ENCODE measurements at regions not wholly inside any gene's neighbourhood (a gene's known extent, or its start where the extent isn't known, plus 50 kb on each side); places are given as distances from the start of the nearest gene placed in this dataset.

DNA sequence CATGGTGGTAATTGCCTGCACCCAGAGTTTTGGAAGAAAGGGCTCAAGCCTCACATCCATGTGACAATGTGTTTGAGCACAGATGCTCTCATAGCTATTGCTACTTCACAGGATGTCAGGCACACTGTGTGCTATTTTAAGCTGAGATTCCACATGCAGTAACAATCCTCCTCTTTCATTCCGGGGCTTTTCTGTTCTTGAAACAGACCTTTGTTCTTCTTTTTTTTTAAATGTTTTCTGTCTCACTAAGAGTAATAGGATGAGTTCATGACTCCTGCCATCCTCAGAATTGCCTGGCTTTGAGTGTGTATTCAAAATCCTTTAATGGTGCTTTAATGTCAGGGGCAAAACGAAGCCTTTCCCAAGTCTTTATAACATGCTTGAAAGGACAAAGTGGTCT, 198.9 kb downstream of the ABCC12 start:
- no peak overlapping the region for H3K4me3 ChIP-seq (ENCODE audit: insufficient read length, low read depth)
- H3K27me3 ChIP-seq (ENCODE audit: insufficient read depth, insufficient read length) = no peaks in the 10 kb centered on the region
- no peak for TF ChIP-seq SUZ12 (IDR thresholded peaks at IDR 0.05; ENCODE audit: extremely low read depth, insufficient read depth, insufficient read length)
- TF ChIP-seq YY1 (IDR thresholded peaks at IDR 0.05; ENCODE audit: insufficient read depth, insufficient read length) = no peak
- no peak for TF ChIP-seq ZNF274 (IDR thresholded peaks at IDR 0.05; ENCODE audit: low read depth, low read length)
- DNase-seq (ENCODE audit: low read depth, low spot score) = no peak
- no peak overlapping the region for H3K9ac ChIP-seq (ENCODE audit: insufficient read length, low read depth)
- H3K36me3 ChIP-seq (ENCODE audit: insufficient read depth, insufficient read length, low read length) = no peaks in the 10 kb centered on the region
- H3K4me1 ChIP-seq (ENCODE audit: insufficient read depth, insufficient read length) = no peaks in the 10 kb centered on the region
- no peaks in the 10 kb centered on the region for H3K9me3 ChIP-seq (ENCODE audit: insufficient read depth, low read length)

- Histone ChIP-seq H3K36me3 (ENCODE audit: insufficient read depth, insufficient read length, low read length) (no peaks in the 10 kb centered on the region), H3K4me1 (ENCODE audit: insufficient read depth, insufficient read length) (no peaks in the 10 kb centered on the region), H3K9me3 (ENCODE audit: insufficient read depth, low read length) (no peaks in the 10 kb centered on the region), H3K27me3 (ENCODE audit: insufficient read depth, insufficient read length) (no peaks in the 10 kb centered on the region), H3K9ac (ENCODE audit: insufficient read length, low read depth) (no peak overlapping the region), H3K4me3 (ENCODE audit: insufficient read length, low read depth) (no peak overlapping the region)
- TF ChIP-seq YY1 (IDR thresholded peaks at IDR 0.05; ENCODE audit: insufficient read depth, insufficient read length) (no peak), ZNF274 (IDR thresholded peaks at IDR 0.05; ENCODE audit: low read depth, low read length) (no peak), SUZ12 (IDR thresholded peaks at IDR 0.05; ENCODE audit: extremely low read depth, insufficient read depth, insufficient read length) (no peak)
- no peak for DNase-seq (ENCODE audit: low read depth, low spot score)
Measured at GRCh38 chr16:47949714-47950113, 206.1 kb downstream of the ABCC12 start.

- no peak overlapping the region for H3K4me3 ChIP-seq (ENCODE audit: insufficient read length, low read depth)
- no peaks in the 10 kb centered on the region for H3K4me1 ChIP-seq (ENCODE audit: insufficient read depth, insufficient read length)
- H3K27me3 ChIP-seq (ENCODE audit: insufficient read depth, insufficient read length) = no peaks in the 10 kb centered on the region
- H3K9me3 ChIP-seq (ENCODE audit: insufficient read depth, low read length) = no peaks in the 10 kb centered on the region
- DNase-seq (ENCODE audit: low read depth, low spot score) = no peak
- no peaks in the 10 kb centered on the region for H3K36me3 ChIP-seq (ENCODE audit: insufficient read depth, insufficient read length, low read length)
- H3K9ac ChIP-seq (ENCODE audit: insufficient read length, low read depth) = no peak overlapping the region
- TF ChIP-seq SUZ12 (IDR thresholded peaks at IDR 0.05; ENCODE audit: extremely low read depth, insufficient read depth, insufficient read length) (no peak), ZNF274 (IDR thresholded peaks at IDR 0.05; ENCODE audit: low read depth, low read length) (no peak), YY1 (IDR thresholded peaks at IDR 0.05; ENCODE audit: insufficient read depth, insufficient read length) (no peak)
Measured at GRCh38 chr16:47949276-47949675, 206.5 kb downstream of the ABCC12 start.

DNA sequence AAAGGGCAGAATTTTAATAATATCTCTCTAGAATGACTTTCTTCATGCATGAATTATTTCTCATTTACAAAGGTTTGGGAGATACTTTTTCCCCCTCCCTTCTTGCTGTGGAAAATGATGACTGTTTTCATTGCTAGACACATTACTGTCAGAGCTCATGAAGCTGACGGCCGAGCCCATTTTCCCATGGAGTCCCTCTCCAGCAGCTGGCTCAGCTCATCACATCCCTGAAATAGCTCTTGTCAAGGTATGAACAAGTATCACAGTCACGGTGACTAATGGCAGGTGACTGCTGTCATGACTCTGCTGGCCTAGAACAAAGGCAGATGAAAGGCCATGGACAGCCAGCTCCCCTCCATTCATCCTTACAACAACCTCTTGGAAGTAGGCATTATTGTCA, 208.1 kb downstream of the ABCC12 start:
- H3K4me1 ChIP-seq (ENCODE audit: insufficient read depth, insufficient read length) = no peaks in the 10 kb centered on the region
- no peaks in the 10 kb centered on the region for H3K27me3 ChIP-seq (ENCODE audit: insufficient read depth, insufficient read length)
- H3K4me3 ChIP-seq (ENCODE audit: insufficient read length, low read depth) = no peak overlapping the region
- DNase-seq (ENCODE audit: low read depth, low spot score) = no peak
- H3K9ac ChIP-seq (ENCODE audit: insufficient read length, low read depth) = no peak overlapping the region
- TF ChIP-seq ZNF274 (IDR thresholded peaks at IDR 0.05; ENCODE audit: low read depth, low read length) (no peak), SUZ12 (IDR thresholded peaks at IDR 0.05; ENCODE audit: extremely low read depth, insufficient read depth, insufficient read length) (no peak), YY1 (IDR thresholded peaks at IDR 0.05; ENCODE audit: insufficient read depth, insufficient read length) (no peak)
- no peaks in the 10 kb centered on the region for H3K36me3 ChIP-seq (ENCODE audit: insufficient read depth, insufficient read length, low read length)
- H3K9me3 ChIP-seq (ENCODE audit: insufficient read depth, low read length) = no peaks in the 10 kb centered on the region

GRCh38 chr16:47946092-47946491, 209.7 kb downstream of the ABCC12 start:
- no peak overlapping the region for H3K4me3 ChIP-seq (ENCODE audit: insufficient read length, low read depth)
- H3K4me1 ChIP-seq (ENCODE audit: insufficient read depth, insufficient read length) = no peaks in the 10 kb centered on the region
- H3K36me3 ChIP-seq (ENCODE audit: insufficient read depth, insufficient read length, low read length) = no peaks in the 10 kb centered on the region
- no peaks in the 10 kb centered on the region for H3K9me3 ChIP-seq (ENCODE audit: insufficient read depth, low read length)
- no peak for DNase-seq (ENCODE audit: low read depth, low spot score)
- no peaks in the 10 kb centered on the region for H3K27me3 ChIP-seq (ENCODE audit: insufficient read depth, insufficient read length)
- TF ChIP-seq YY1 (IDR thresholded peaks at IDR 0.05; ENCODE audit: insufficient read depth, insufficient read length) (no peak), ZNF274 (IDR thresholded peaks at IDR 0.05; ENCODE audit: low read depth, low read length) (no peak), SUZ12 (IDR thresholded peaks at IDR 0.05; ENCODE audit: extremely low read depth, insufficient read depth, insufficient read length) (no peak)
- H3K9ac ChIP-seq (ENCODE audit: insufficient read length, low read depth) = no peak overlapping the region

DNA sequence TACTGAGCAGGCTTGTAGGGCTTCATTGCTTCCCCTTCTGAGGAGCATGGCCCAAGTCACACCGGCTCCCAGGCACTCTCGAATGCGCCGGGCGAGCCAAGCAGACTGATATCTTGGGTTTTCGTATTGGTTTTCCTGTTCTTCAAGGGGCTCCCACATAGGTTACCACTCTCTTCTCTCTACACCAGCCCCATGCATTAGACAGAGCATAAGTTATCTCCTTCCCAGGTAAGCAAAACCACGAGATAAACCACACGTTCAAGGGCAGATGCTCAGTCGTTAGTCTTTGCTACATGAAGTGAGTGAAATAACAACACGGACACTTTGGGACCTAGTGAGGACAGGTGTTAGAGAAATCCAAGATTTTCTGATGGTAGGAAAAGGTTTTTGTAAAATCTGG, 211.2 kb downstream of the ABCC12 start:
- no peak for DNase-seq (ENCODE audit: low read depth, low spot score)
- H3K9me3 ChIP-seq (ENCODE audit: insufficient read depth, low read length) = no peaks in the 10 kb centered on the region
- H3K27me3 ChIP-seq (ENCODE audit: insufficient read depth, insufficient read length) = no peaks in the 10 kb centered on the region
- no peak overlapping the region for H3K9ac ChIP-seq (ENCODE audit: insufficient read length, low read depth)
- H3K36me3 ChIP-seq (ENCODE audit: insufficient read depth, insufficient read length, low read length) = no peaks in the 10 kb centered on the region
- H3K4me1 ChIP-seq (ENCODE audit: insufficient read depth, insufficient read length) = no peaks in the 10 kb centered on the region
- TF ChIP-seq ZNF274 (IDR thresholded peaks at IDR 0.05; ENCODE audit: low read depth, low read length) (no peak), SUZ12 (IDR thresholded peaks at IDR 0.05; ENCODE audit: extremely low read depth, insufficient read depth, insufficient read length) (no peak), YY1 (IDR thresholded peaks at IDR 0.05; ENCODE audit: insufficient read depth, insufficient read length) (no peak)
- H3K4me3 ChIP-seq (ENCODE audit: insufficient read length, low read depth) = no peak overlapping the region

DNA sequence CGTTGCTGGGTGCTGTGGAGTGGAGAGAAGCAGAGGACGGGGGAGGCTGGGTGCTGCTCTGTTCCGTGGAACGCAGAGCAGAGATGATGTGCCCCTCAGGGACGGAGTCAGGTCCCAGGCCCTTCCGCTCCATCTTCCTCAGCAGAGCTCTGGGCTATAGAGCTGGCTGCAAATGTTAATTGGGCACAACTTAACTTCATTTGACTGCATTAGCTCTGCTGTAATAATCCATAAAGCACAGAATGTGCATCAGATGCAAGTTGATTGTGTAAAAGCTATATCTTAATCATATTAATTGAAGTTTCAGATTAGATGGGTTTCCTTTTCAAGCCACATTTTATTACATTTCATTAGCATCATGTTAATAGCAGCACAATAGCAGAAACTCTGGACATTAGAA, 212.6 kb downstream of the ABCC12 start:
- DNase-seq (ENCODE audit: low read depth, low spot score) = no peak
- Histone ChIP-seq H3K4me3 (ENCODE audit: insufficient read length, low read depth) (no peak overlapping the region), H3K27me3 (ENCODE audit: insufficient read depth, insufficient read length) (no peaks in the 10 kb centered on the region), H3K36me3 (ENCODE audit: insufficient read depth, insufficient read length, low read length) (no peaks in the 10 kb centered on the region), H3K4me1 (ENCODE audit: insufficient read depth, insufficient read length) (no peaks in the 10 kb centered on the region), H3K9me3 (ENCODE audit: insufficient read depth, low read length) (no peaks in the 10 kb centered on the region), H3K9ac (ENCODE audit: insufficient read length, low read depth) (no peak overlapping the region)
- no peak for TF ChIP-seq ZNF274 (IDR thresholded peaks at IDR 0.05; ENCODE audit: low read depth, low read length)
- TF ChIP-seq SUZ12 (IDR thresholded peaks at IDR 0.05; ENCODE audit: extremely low read depth, insufficient read depth, insufficient read length) = no peak
- TF ChIP-seq YY1 (IDR thresholded peaks at IDR 0.05; ENCODE audit: insufficient read depth, insufficient read length) = no peak

GRCh38 chr16:47940466-47940865, 215.3 kb downstream of the ABCC12 start:
- Histone ChIP-seq H3K4me1 (ENCODE audit: insufficient read depth, insufficient read length) (no peaks in the 10 kb centered on the region), H3K27me3 (ENCODE audit: insufficient read depth, insufficient read length) (no peaks in the 10 kb centered on the region), H3K36me3 (ENCODE audit: insufficient read depth, insufficient read length, low read length) (no peaks in the 10 kb centered on the region), H3K4me3 (ENCODE audit: insufficient read length, low read depth) (no peak overlapping the region), H3K9ac (ENCODE audit: insufficient read length, low read depth) (no peak overlapping the region), H3K9me3 (ENCODE audit: insufficient read depth, low read length) (no peaks in the 10 kb centered on the region)
- DNase-seq (ENCODE audit: low read depth, low spot score) = no peak
- TF ChIP-seq SUZ12 (IDR thresholded peaks at IDR 0.05; ENCODE audit: extremely low read depth, insufficient read depth, insufficient read length) (no peak), YY1 (IDR thresholded peaks at IDR 0.05; ENCODE audit: insufficient read depth, insufficient read length) (no peak), ZNF274 (IDR thresholded peaks at IDR 0.05; ENCODE audit: low read depth, low read length) (no peak)

Measured in NT2/D1 (cell line).